Endodermal cell (in vitro differentiated cells): ENCODE measurements at regions not wholly inside any gene's neighbourhood (a gene's known extent, or its start where the extent isn't known, plus 50 kb on each side); places are given as distances from the start of the nearest gene placed in this dataset.

Experiments used
- DNase-seq: peaks from one replicate; pipeline ENCODE4 v3.0.0-alpha.2; 2017
- H3K27ac ChIP-seq: 2 replicates; pipeline ENCODE4 v1.5.1; 2013; ENCODE audit warnings: mild to moderate bottlenecking, low read depth, low read length, moderate library complexity
- H3K27me3 ChIP-seq: 2 replicates; pipeline ENCODE4 v1.6.1; 2013; ENCODE audit warnings: mild to moderate bottlenecking, low read length, moderate library complexity; ENCODE audit not compliant: insufficient read depth, control insufficient read depth, poor library complexity, severe bottlenecking
- H3K36me3 ChIP-seq: 2 replicates; pipeline ENCODE4 v1.7.0; 2013; ENCODE audit warnings: mild to moderate bottlenecking, low read length, moderate library complexity; ENCODE audit not compliant: control insufficient read depth, insufficient read depth
- H3K4me1 ChIP-seq: one replicate; pipeline ENCODE4 v1.7.0; 2013; ENCODE audit warnings: low read length; ENCODE audit not compliant: control insufficient read depth, insufficient read depth
- H3K4me3 ChIP-seq: 2 replicates; pipeline ENCODE4 v1.5.1; 2013; ENCODE audit warnings: mild to moderate bottlenecking, low read length, moderate library complexity
- H3K9ac ChIP-seq: 2 replicates; pipeline ENCODE4 v1.6.1; 2013; ENCODE audit warnings: mild to moderate bottlenecking, low read length, moderate library complexity; ENCODE audit not compliant: poor library complexity, severe bottlenecking; ENCODE audit errors: extremely low read depth
- H3K9me3 ChIP-seq: 2 replicates; pipeline ENCODE4 v1.6.1; 2013; ENCODE audit warnings: mild to moderate bottlenecking, low read length, moderate library complexity; ENCODE audit not compliant: control insufficient read depth
- H3K27ac Mint-ChIP-seq: 2 replicates; pipeline ENCODE4 v1.8.0; 2020; ENCODE audit warnings: mixed read lengths
- H3K27me3 Mint-ChIP-seq: 2 replicates; pipeline ENCODE4 v1.8.0; 2021; ENCODE audit warnings: mild to moderate bottlenecking, mixed read lengths; ENCODE audit not compliant: insufficient read depth
- H3K36me3 Mint-ChIP-seq: 2 replicates; pipeline ENCODE4 v1.8.0; 2020; ENCODE audit warnings: low read depth, mixed read lengths
- H3K4me1 Mint-ChIP-seq: 2 replicates; pipeline ENCODE4 v1.8.0; 2020; ENCODE audit warnings: mixed read lengths
- H3K4me3 Mint-ChIP-seq: 2 replicates; pipeline ENCODE4 v1.8.0; 2020; ENCODE audit warnings: mild to moderate bottlenecking, moderate library complexity, mixed read lengths
- H3K9me3 Mint-ChIP-seq: 2 replicates; pipeline ENCODE4 v1.8.0; 2020; ENCODE audit warnings: mild to moderate bottlenecking, mixed read lengths
- WGBS, 2 experiments: methylation state at CpG; one replicate each; pipeline versions ENCODE4 v1.1.5 to v1.1.7; 2013; ENCODE audit warnings: missing lambda C conversion rate in 2 of 2, mixed read lengths in 1 of 2; ENCODE audit not compliant: insufficient coverage in 1 of 2, insufficient read length in 1 of 2; 5-methylcytosine and 5-hydroxymethylcytosine counted together
- TF ChIP-seq, protein P1 (sequence below): fragments of 200-600 bp; sonication (generic); conservative IDR thresholded peaks from 2 replicates; pipeline ENCODE4 v1.5.0; 2021; ENCODE audit warnings: antibody characterized with exemption, mild to moderate bottlenecking

DNA sequence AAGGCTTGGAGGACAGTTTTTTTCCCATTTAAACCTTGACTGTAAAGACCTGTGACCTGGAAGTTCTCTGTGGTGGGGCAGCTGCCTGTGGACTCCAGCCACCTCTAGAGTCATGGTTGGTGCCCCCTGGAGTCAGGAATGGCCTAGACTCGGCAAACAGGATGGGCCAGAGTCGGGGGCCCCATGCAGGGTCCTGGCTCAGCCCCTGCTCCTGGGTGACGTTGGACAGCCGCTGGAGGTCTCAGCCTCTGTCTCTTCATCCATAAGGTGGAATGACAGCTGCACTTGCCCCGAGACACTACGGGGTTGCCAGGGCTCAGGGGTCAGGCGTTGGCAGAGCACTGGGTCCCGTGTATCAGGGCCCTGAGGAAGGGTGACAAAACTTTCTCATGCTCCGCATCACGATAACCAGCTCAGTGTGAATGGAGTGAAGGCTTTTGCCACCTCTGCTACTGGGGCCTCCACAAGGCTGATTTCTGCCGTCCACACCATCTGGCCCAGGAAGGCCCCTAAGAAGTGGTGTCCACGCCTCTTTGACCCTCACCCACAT lies 58.5 kb upstream of the TTC34 start:
- H3K27me3 ChIP-seq, result no peaks in the 10 kb centered on the region
- no peak overlapping the region for H3K27ac ChIP-seq
- no peaks in the 10 kb centered on the region for H3K4me1 Mint-ChIP-seq
- no peak overlapping the region for H3K27ac Mint-ChIP-seq
- H3K9ac ChIP-seq, result no peak overlapping the region
- no peak overlapping the region for H3K4me3 Mint-ChIP-seq
- no peaks in the 10 kb centered on the region for H3K27me3 Mint-ChIP-seq
- peaks cover 39% of the 10 kb centered on the region for H3K9me3 ChIP-seq
- H3K36me3 ChIP-seq, result no peaks in the 10 kb centered on the region
- 85 to 86% methylated on average over 4 to 12 of the region's 12 CpGs for WGBS, 2 experiments
- no peak for DNase-seq
- H3K4me1 ChIP-seq, result no peaks in the 10 kb centered on the region
- TF ChIP-seq, protein P1, sequence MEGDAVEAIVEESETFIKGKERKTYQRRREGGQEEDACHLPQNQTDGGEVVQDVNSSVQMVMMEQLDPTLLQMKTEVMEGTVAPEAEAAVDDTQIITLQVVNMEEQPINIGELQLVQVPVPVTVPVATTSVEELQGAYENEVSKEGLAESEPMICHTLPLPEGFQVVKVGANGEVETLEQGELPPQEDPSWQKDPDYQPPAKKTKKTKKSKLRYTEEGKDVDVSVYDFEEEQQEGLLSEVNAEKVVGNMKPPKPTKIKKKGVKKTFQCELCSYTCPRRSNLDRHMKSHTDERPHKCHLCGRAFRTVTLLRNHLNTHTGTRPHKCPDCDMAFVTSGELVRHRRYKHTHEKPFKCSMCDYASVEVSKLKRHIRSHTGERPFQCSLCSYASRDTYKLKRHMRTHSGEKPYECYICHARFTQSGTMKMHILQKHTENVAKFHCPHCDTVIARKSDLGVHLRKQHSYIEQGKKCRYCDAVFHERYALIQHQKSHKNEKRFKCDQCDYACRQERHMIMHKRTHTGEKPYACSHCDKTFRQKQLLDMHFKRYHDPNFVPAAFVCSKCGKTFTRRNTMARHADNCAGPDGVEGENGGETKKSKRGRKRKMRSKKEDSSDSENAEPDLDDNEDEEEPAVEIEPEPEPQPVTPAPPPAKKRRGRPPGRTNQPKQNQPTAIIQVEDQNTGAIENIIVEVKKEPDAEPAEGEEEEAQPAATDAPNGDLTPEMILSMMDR, result no peak
- H3K36me3 Mint-ChIP-seq, result peaks cover 6% of the 10 kb centered on the region
- peaks cover 81% of the 10 kb centered on the region for H3K9me3 Mint-ChIP-seq
- H3K4me3 ChIP-seq, result no peak overlapping the region

DNA sequence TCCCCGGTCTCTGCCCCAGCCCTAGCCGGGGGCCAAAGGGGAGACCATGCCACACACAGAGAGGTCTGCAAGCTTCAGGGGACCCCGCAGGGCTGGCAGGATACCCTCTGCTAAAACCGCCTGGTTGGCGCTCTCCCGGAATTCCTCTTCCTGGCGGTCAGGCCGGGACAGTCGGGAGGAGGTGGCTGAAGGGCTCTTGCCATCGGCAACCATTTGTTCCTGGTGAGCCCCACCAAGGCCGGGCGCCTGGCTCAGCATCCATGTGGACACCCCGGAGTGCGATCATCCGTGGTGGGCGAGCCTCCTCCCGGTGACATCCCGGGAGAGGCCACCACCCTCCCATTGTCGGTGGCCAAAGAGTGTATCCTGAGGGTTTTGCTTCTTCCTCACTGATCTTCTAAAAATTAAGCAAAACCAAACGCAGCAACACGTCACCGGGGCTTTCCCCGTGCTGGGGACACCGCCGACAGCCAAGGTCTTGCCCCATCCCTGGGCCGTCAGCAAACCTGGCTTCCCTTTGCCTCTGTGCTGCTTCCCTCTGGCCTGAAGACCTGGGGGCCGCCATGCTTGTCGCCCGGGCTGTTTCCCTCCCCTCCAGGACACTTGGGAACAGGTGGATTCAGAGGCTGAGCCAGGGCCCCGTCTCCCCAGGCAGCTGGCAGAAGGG lies 59.1 kb upstream of the TTC34 start:
- Mint-ChIP-seq H3K4me3 (no peak overlapping the region), H3K9me3 (peaks cover 85% of the 10 kb centered on the region), H3K27me3 (no peaks in the 10 kb centered on the region), H3K36me3 (peaks cover 6% of the 10 kb centered on the region), H3K27ac (no peak overlapping the region), H3K4me1 (no peaks in the 10 kb centered on the region)
- Histone ChIP-seq H3K9ac (no peak overlapping the region), H3K36me3 (no peaks in the 10 kb centered on the region), H3K4me3 (no peak overlapping the region), H3K27ac (no peak overlapping the region), H3K4me1 (no peaks in the 10 kb centered on the region), H3K9me3 (peaks cover 39% of the 10 kb centered on the region), H3K27me3 (no peaks in the 10 kb centered on the region)
- no peak for DNase-seq
- TF ChIP-seq, protein P1, result no peak
- 88 to 92% methylated on average over 17 to 30 of the region's 30 CpGs for WGBS, 2 experiments

DNA sequence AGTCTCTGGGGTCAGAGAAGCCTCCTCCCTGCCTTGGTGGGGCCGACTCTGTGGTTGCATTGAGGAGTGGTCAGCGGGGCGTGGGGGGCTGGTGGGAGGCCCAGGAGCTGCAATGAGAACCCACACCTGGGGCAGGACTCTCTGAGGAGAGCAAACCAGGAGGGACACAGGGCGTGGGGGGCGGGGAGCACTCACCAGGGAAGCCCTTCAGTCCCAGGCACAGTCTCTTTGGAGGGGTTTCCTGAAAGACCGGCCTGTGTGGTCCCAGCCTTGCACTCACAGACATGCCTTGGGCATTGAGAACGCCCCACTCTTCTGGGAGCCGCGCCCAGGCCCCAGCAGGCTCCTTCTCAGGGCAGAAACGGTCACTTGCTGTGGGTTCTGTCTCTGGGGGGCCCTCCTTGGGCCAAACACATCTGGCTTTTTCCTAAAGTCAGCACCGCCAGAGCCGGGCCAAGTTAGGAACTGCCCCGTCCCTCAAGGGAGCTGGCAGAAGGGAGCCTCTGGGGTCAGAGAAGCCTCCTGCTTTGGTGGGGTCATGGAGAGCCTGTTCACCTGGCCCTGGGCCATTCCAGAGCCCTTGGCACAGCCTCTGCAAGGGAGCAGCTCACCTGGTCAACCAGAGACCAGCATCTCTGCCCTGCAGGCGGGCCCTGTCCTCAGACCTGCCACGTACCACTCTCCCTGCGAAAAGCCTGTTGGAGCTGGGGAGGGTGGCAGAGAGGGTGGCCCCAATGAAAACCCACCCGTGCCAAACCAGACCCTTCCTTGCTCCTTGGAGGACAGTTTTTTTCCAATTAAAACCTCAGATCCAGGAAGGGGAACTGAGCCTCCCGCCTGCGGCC lies 59.9 kb upstream of the TTC34 start:
- H3K9me3 Mint-ChIP-seq, result peaks cover 85% of the 10 kb centered on the region
- no peak overlapping the region for H3K27ac Mint-ChIP-seq
- H3K4me1 Mint-ChIP-seq, result no peaks in the 10 kb centered on the region
- Histone ChIP-seq H3K9ac (no peak overlapping the region), H3K27me3 (no peaks in the 10 kb centered on the region), H3K27ac (no peak overlapping the region), H3K36me3 (no peaks in the 10 kb centered on the region), H3K9me3 (peaks cover 39% of the 10 kb centered on the region), H3K4me3 (no peak overlapping the region), H3K4me1 (no peaks in the 10 kb centered on the region)
- WGBS, 2 experiments, result 79% methylated on average over 8 to 19 of the region's 19 CpGs
- peaks cover 6% of the 10 kb centered on the region for H3K36me3 Mint-ChIP-seq
- no peak for DNase-seq
- no peak overlapping the region for H3K4me3 Mint-ChIP-seq
- no peaks in the 10 kb centered on the region for H3K27me3 Mint-ChIP-seq
- TF ChIP-seq, protein P1, result no peak
